ENCODE measurements at regions not wholly inside any gene's neighbourhood (a gene's known extent, or its start where the extent isn't known, plus 50 kb on each side); places are given as distances from the start of the nearest gene placed in this dataset.

GRCh38 chr4:128572778-128573241 is 236.7 kb upstream of the JADE1 start:
- Histone ChIP-seq H3K9me1 (ENCODE audit: control insufficient read depth, insufficient read depth, low read length) (no peaks in the 10 kb centered on the region), H3K9ac (ENCODE audit: insufficient read depth in 1 of 2, low read depth in 2 of 2, low read length in 2 of 2) (no peak overlapping the region), H4K20me1 (replicated peaks; ENCODE audit: control insufficient read depth, insufficient read depth, low read length) (no peaks in the 10 kb centered on the region), H3K36me3 (ENCODE audit: control insufficient read depth, insufficient read depth, low read length) (no peaks in the 10 kb centered on the region), H3K9me3 (replicated peaks; ENCODE audit: control insufficient read depth, insufficient read depth, low read depth, low read length) (no peaks in the 10 kb centered on the region), H3K4me2 (ENCODE audit: insufficient read depth, low read length) (no peak overlapping the region), H3K27ac (ENCODE audit: extremely low read depth, low read depth, low read length) (no peak overlapping the region), H3K79me2 (ENCODE audit: control insufficient read depth, insufficient read depth, low read length) (no peaks in the 10 kb centered on the region), H3K27me3 (ENCODE audit: control insufficient read depth in 2 of 2, insufficient read depth in 2 of 2, low read length in 2 of 2) (no peaks in the 10 kb centered on the region), H3K4me3 (no peak overlapping the region), H2AFZ (ENCODE audit: low read depth, low read length) (peak overlapping the region; percentile 13; the same call in 1 of the 2 replicates), H3K4me1 (replicated peaks in 1 of 2; ENCODE audit: control insufficient read depth in 2 of 2, insufficient read depth in 2 of 2, low read length in 2 of 2) (peaks cover 6 to 8% of the 10 kb centered on the region in 2 experiments; a peak in 3 of 5 replicates)
- ATAC-seq (no peak), FAIRE-seq (no peak), DNase-seq (ENCODE audit: extremely low read depth in 1 of 4, low spot score in 3 of 4) (no peak)
- intact Hi-C loops (cut with micrococcal nuclease) (loop anchor here (5.0 to 10.0 kb wide), 3 partner anchors 289 to 522 kb away; partner anchors contain the start of genes C4orf33 and SCLT1), in situ Hi-C loops (cut with MboI) (loop anchor here (5.0 to 10.0 kb wide), 2 partner anchors 294 to 388 kb away; no protein-coding TSS in a partner anchor)
- no TSS peak for BruUV-seq (replicated peaks)
- CTCF ChIA-PET (ENCODE audit: low intra/inter-chr PET ratio): no interaction called here
- TF ChIP-seq CTCF (IDR thresholded peaks at IDR 0.05 in 2 of 3, conservative IDR thresholded peaks at IDR 0.05 in 1 of 3; ENCODE audit: insufficient read depth in 2 of 3, low read depth in 1 of 3, low read length in 3 of 3) (no peak), NFIC (IDR thresholded peaks at IDR 0.05) (peak; percentile 72)
- 66% methylated on average over 3 of the region's 3 CpGs for WGBS (ENCODE audit: insufficient coverage, low coverage, missing lambda C conversion rate)
- POLR2A ChIA-PET: no interaction called here

- Histone ChIP-seq H3K9ac (ENCODE audit: insufficient read depth in 1 of 2, low read depth in 2 of 2, low read length in 2 of 2) (no peak overlapping the region), H4K20me1 (replicated peaks; ENCODE audit: control insufficient read depth, insufficient read depth, low read length) (no peaks in the 10 kb centered on the region), H3K9me3 (replicated peaks; ENCODE audit: control insufficient read depth, insufficient read depth, low read depth, low read length) (no peaks in the 10 kb centered on the region), H3K4me3 (no peak overlapping the region), H3K36me3 (ENCODE audit: control insufficient read depth, insufficient read depth, low read length) (no peaks in the 10 kb centered on the region), H3K4me1 (replicated peaks in 1 of 2; ENCODE audit: control insufficient read depth in 2 of 2, insufficient read depth in 2 of 2, low read length in 2 of 2) (peaks cover 6 to 8% of the 10 kb centered on the region in 2 experiments; a peak in 3 of 5 replicates), H3K9me1 (ENCODE audit: control insufficient read depth, insufficient read depth, low read length) (no peaks in the 10 kb centered on the region), H3K4me2 (ENCODE audit: insufficient read depth, low read length) (no peak overlapping the region), H3K79me2 (ENCODE audit: control insufficient read depth, insufficient read depth, low read length) (no peaks in the 10 kb centered on the region), H3K27me3 (ENCODE audit: control insufficient read depth in 2 of 2, insufficient read depth in 2 of 2, low read length in 2 of 2) (no peaks in the 10 kb centered on the region), H3K27ac (ENCODE audit: extremely low read depth, low read depth, low read length) (no peak overlapping the region), H2AFZ (ENCODE audit: low read depth, low read length) (no peak overlapping the region)
- CTCF ChIA-PET (ENCODE audit: low intra/inter-chr PET ratio): interaction anchor here (0.9 kb wide), 1 partner anchor 191 kb away, joined by 3 read pairs; no protein-coding TSS in a partner anchor
- POLR2A ChIA-PET: interaction anchor here (0.7 kb wide), 1 partner anchor 26 kb away, joined by 3 read pairs; no protein-coding TSS in a partner anchor
- intact Hi-C loops (cut with micrococcal nuclease): loop anchor here (5.0 to 10.0 kb wide), 3 partner anchors 291 to 523 kb away; partner anchors contain the start of genes C4orf33 and SCLT1
- no peak for DNase-seq (ENCODE audit: extremely low read depth in 1 of 4, low spot score in 3 of 4)
- no peak for ATAC-seq
- FAIRE-seq: peak; percentile 56
- no TSS peak for BruUV-seq (replicated peaks)
- in situ Hi-C loops (cut with MboI): loop anchor here (5.0 to 10.0 kb wide), 2 partner anchors 296 to 387 kb away; no protein-coding TSS in a partner anchor
- TF ChIP-seq FOSL1 (tag; conservative IDR thresholded peaks at IDR 0.05) (peak; percentile 68), MAFK (IDR thresholded peaks at IDR 0.05; ENCODE audit: low read length) (peak; percentile 55), PTRF (tag; IDR thresholded peaks at IDR 0.05) (no peak), ZNF696 (CRISPR knock-in tag; conservative IDR thresholded peaks at IDR 0.05) (no peak), CTBP1 (IDR thresholded peaks at IDR 0.05; ENCODE audit: borderline replicate concordance) (no peak), NRF1 (conservative IDR thresholded peaks at IDR 0.05 in 1 of 2, IDR thresholded peaks at IDR 0.05 in 1 of 2) (no peak), ZMIZ1 (IDR thresholded peaks at IDR 0.05; ENCODE audit: low read depth in 2 of 2, low read length in 2 of 2) (no peak), NR2C2 (CRISPR knock-in tag; IDR thresholded peaks at IDR 0.05) (no peak), NR2C2 (tag; IDR thresholded peaks at IDR 0.05) (peak; percentile 43)
Measured at GRCh38 chr4:128571747-128572146, 237.8 kb upstream of the JADE1 start.
